Esophagus squamous epithelium (tissue), 5 donors: ENCODE measurements at regions not wholly inside any gene's neighbourhood (a gene's known extent, or its start where the extent isn't known, plus 50 kb on each side); places are given as distances from the start of the nearest gene placed in this dataset.

ENCODE experiments used
- DNase-seq: peaks from one replicate; lab custom pipeline; 2025; lab: John Stamatoyannopoulos, UW
- H3K27ac ChIP-seq, 4 donors: fragments of 200-600 bp; sonication (generic); one replicate each; pipeline ENCODE4 v1.5.1; 2016 to 2019; ENCODE audit warnings: mild to moderate bottlenecking in 1 of 4
- H3K27me3 ChIP-seq, 4 donors: fragments of 200-600 bp; sonication (generic); 1 replicate in 3 of 4; 2 replicates in 1 of 4; pipeline versions ENCODE4 v1.5.1 to v1.6.0; 2017 to 2021; ENCODE audit warnings: antibody characterized with exemption in 1 of 4
- H3K36me3 ChIP-seq, 3 donors: fragments of 200-600 bp; sonication (generic); one replicate each; pipeline ENCODE4 v1.5.1; 2016 to 2019
- H3K4me1 ChIP-seq, 3 donors: fragments of 200-600 bp; sonication (generic); one replicate each; pipeline ENCODE4 v1.5.1; 2017 to 2019
- H3K4me3 ChIP-seq, 4 donors: fragments of 200-600 bp; sonication (generic); 1 replicate in 3 of 4; 2 replicates in 1 of 4; pipeline ENCODE4 v1.5.1; 2016 to 2019; ENCODE audit warnings: mild to moderate bottlenecking in 2 of 4, moderate library complexity in 1 of 4
- H3K9me3 ChIP-seq, 3 donors: fragments of 200-600 bp; sonication (generic); one replicate each; pipeline ENCODE4 v1.5.1; 2016 to 2019
- POLR2A ChIP-seq, 4 donors: fragments of 450-650 bp; IDR thresholded peaks; one replicate each; pipeline ENCODE4 v1.6.1; 2017; ENCODE audit warnings: antibody characterized with exemption in 4 of 4, mild to moderate bottlenecking in 4 of 4, moderate library complexity in 3 of 4
- WGBS, 2 donors: methylation state at CpG; one replicate each; pipeline ENCODE4 v1.1.5; 2018; 5-methylcytosine and 5-hydroxymethylcytosine counted together
- intact Hi-C: fragments of 100-400 bp; cut with DNase I; formaldehyde crosslinking; loops from one replicate; pipeline ENCODE4 v1.15.0; 2022
- TF ChIP-seq, protein P1 (sequence below), 6 experiments: fragments of 450-650 bp in 4 of 6; fragments of 200-600 bp in 2 of 6; sonication (generic) in 2 of 6; IDR thresholded peaks; one replicate each; pipeline ENCODE4 v1.5.1; 2016 to 2019; ENCODE audit warnings: antibody characterized with exemption in 6 of 6, mild to moderate bottlenecking in 4 of 6, moderate library complexity in 4 of 6
- donor health status: DM: yes; HTN: yes; CAD: no.

DNA sequence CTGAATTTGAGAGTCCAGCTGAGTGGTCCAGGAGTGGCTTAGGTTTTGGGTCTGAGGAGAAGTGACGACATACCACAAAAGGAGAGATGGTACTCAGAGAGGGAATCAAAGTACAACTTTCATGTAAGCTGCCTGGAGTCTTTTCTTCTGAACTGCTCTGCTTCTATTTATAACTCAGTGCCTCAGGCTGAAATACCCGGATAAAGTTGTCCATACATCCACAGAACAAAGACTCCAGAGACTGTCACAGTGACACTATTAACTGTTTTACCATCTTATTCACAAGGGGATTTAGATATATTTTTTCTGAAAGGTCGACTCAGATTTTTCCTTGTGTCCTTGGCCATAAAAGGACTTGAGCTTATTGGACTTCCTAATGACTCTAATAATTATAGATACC is 264.3 kb upstream of the DNAJC19 start:
- no peak for TF ChIP-seq POLR2A (IDR thresholded peaks at IDR 0.05)
- TF ChIP-seq, protein P1, sequence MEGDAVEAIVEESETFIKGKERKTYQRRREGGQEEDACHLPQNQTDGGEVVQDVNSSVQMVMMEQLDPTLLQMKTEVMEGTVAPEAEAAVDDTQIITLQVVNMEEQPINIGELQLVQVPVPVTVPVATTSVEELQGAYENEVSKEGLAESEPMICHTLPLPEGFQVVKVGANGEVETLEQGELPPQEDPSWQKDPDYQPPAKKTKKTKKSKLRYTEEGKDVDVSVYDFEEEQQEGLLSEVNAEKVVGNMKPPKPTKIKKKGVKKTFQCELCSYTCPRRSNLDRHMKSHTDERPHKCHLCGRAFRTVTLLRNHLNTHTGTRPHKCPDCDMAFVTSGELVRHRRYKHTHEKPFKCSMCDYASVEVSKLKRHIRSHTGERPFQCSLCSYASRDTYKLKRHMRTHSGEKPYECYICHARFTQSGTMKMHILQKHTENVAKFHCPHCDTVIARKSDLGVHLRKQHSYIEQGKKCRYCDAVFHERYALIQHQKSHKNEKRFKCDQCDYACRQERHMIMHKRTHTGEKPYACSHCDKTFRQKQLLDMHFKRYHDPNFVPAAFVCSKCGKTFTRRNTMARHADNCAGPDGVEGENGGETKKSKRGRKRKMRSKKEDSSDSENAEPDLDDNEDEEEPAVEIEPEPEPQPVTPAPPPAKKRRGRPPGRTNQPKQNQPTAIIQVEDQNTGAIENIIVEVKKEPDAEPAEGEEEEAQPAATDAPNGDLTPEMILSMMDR (IDR thresholded peaks at IDR 0.05), result no peak
- intact Hi-C loops, result no loop called here
- Histone ChIP-seq H3K27ac (no peak overlapping the region), H3K4me3 (no peak overlapping the region), H3K36me3 (no peaks in the 10 kb centered on the region), H3K9me3 (no peaks in the 10 kb centered on the region), H3K4me1 (no peaks in the 10 kb centered on the region), H3K27me3 (no peaks in the 10 kb centered on the region)
- 28 to 39% methylated on average over 3 of the region's 3 CpGs for WGBS, 2 donors
- DNase-seq, result no peak

DNA sequence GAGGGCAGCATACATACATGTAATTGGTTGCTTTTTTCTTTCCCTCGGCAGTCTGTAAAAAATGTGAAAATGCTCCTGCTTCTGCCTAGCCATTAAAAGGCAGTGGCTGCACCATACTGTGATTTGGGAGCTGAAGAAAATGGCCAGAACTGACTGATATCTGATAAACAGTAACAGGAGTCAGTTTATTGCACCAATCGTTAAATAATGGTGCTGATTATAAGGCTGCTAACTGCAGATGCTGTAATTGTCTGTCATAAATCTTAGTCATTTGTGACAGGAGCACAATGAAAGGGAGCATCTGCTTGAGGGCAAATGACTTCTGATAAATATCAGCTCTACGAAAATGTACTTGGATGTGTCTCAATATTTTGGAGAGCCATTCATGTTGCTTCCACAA is 263.1 kb upstream of the DNAJC19 start:
- Histone ChIP-seq H3K27me3 (no peaks in the 10 kb centered on the region), H3K36me3 (no peaks in the 10 kb centered on the region), H3K27ac (no peak overlapping the region), H3K4me3 (no peak overlapping the region), H3K9me3 (no peaks in the 10 kb centered on the region), H3K4me1 (no peaks in the 10 kb centered on the region)
- DNase-seq, result no peak
- WGBS, 2 donors, result 8 to 12% methylated on average over 3 of the region's 3 CpGs
- TF ChIP-seq POLR2A (IDR thresholded peaks at IDR 0.05), result no peak
- TF ChIP-seq, protein P1 (IDR thresholded peaks at IDR 0.05), result no peak
- intact Hi-C loops, result no loop called here

DNA sequence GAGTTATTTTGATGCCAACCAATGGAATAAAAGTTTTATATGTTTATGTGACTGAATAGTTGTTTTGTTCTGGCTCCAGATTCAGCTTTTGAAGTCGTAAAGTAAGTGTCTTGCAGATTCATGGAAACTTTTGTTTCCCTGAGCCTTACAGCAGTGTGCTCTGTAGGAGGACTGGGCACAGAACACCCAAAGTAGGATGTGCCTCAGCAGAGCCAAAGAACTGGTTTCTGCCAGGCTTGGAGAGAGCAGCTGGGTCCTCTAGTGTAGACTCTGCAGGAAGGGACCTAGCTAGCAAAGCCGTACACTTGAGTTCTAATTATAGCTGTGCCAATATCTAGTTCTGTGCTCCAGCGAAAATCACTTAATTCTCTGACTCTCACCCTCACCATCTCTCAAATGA is 261.2 kb upstream of the DNAJC19 start:
- no peak overlapping the region for H3K27ac ChIP-seq
- no peaks in the 10 kb centered on the region for H3K4me1 ChIP-seq
- H3K36me3 ChIP-seq, result no peaks in the 10 kb centered on the region
- DNase-seq, result no peak
- 54 to 55% methylated on average over 3 of the region's 3 CpGs for WGBS, 2 donors
- no peaks in the 10 kb centered on the region for H3K27me3 ChIP-seq
- intact Hi-C loops, result no loop called here
- no peak for TF ChIP-seq POLR2A (IDR thresholded peaks at IDR 0.05)
- TF ChIP-seq, protein P1 (IDR thresholded peaks at IDR 0.05), result no peak
- no peak overlapping the region for H3K4me3 ChIP-seq
- H3K9me3 ChIP-seq, result no peaks in the 10 kb centered on the region

DNA sequence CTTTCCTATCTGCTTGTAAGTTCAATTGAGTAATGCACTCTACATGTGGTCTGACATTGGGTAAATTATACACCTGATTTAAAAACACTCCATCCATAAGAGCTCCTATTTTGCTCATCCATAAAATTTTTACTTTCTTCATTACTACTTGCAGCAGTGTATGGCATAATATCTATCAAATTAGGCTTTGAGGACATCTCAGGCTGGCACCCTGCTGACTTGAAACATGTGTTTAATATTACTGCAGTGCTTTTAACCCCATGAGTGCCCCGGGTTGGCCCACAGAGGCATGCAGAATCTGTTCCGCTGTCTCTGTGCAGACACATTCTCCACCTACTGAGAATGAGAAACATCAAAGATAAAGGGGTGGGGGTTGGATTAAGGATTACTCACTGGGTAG is 249.9 kb upstream of the DNAJC19 start:
- Histone ChIP-seq H3K4me1 (no peaks in the 10 kb centered on the region), H3K9me3 (no peaks in the 10 kb centered on the region), H3K27ac (no peak overlapping the region), H3K36me3 (no peaks in the 10 kb centered on the region), H3K27me3 (no peaks in the 10 kb centered on the region), H3K4me3 (no peak overlapping the region)
- 49 to 54% methylated on average over 2 of the region's 2 CpGs for WGBS, 2 donors
- DNase-seq, result no peak
- TF ChIP-seq, protein P1 (IDR thresholded peaks at IDR 0.05), result no peak
- TF ChIP-seq POLR2A (IDR thresholded peaks at IDR 0.05), result no peak
- intact Hi-C loops, result no loop called here

DNA sequence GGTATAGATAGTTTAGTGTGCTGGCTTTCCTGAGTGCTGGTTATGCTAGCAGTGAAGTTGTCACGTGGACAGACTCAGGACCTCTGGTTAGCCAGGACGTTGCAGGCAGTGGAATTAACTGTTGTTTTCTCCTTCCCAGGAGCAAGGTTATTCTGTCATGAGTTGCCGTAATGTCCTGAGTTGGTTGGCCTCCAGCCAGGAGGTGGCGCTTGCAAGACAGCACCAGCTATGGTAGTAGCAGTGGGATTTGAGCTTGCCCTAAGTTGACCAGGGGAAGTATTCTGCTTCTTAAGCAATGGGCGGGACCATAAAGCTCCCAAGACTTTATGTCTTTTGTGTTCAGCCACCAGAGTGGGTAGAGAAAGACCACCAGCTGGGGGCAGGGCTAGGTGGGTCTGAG is 240.7 kb upstream of the DNAJC19 start:
- DNase-seq, result no peak
- WGBS, 2 donors, result 76 to 100% methylated on average over 2 to 4 of the region's 5 CpGs
- Histone ChIP-seq H3K27ac (no peak overlapping the region), H3K4me1 (no peaks in the 10 kb centered on the region), H3K27me3 (no peaks in the 10 kb centered on the region), H3K4me3 (no peak overlapping the region), H3K9me3 (no peaks in the 10 kb centered on the region), H3K36me3 (no peaks in the 10 kb centered on the region)
- TF ChIP-seq POLR2A (IDR thresholded peaks at IDR 0.05), result no peak
- TF ChIP-seq, protein P1 (IDR thresholded peaks at IDR 0.05), result no peak
- intact Hi-C loops, result no loop called here
